ENCODE measurements at regions not wholly inside any gene's neighbourhood (a gene's known extent, or its start where the extent isn't known, plus 50 kb on each side); places are given as distances from the start of the nearest gene placed in this dataset.

GRCh38 chr13:80117515-80117914 is 223.4 kb downstream of the SPRY2 start (continued):
- TF ChIP-seq ZBTB33 (IDR thresholded peaks at IDR 0.05) = no peak
- TF ChIP-seq SP1 (IDR thresholded peaks at IDR 0.05) = no peak
- no peak for TF ChIP-seq NR2F2 (IDR thresholded peaks at IDR 0.05)
- TF ChIP-seq GABPA (IDR thresholded peaks at IDR 0.05 in 1 of 2, conservative IDR thresholded peaks at IDR 0.05 in 1 of 2) = no peak

GRCh38 chr13:80116107-80116506 is 224.8 kb downstream of the SPRY2 start:
- H3K9ac ChIP-seq (ENCODE audit: low read depth in 1 of 2, low read length in 2 of 2) = no peak overlapping the region
- WGBS = 94% methylated on average over 3 of the region's 3 CpGs
- no peak overlapping the region for H3K27ac ChIP-seq (ENCODE audit: low read depth in 1 of 2, low read length in 2 of 2)
- peaks cover 0 to 1% (median 0%) of the 10 kb centered on the region in 4 donors for H3K4me1 ChIP-seq (ENCODE audit: control insufficient read depth in 4 of 4, insufficient read depth in 4 of 4, low read length in 3 of 4)
- H3K27me3 ChIP-seq (ENCODE audit: control insufficient read depth in 4 of 4, insufficient read depth in 4 of 4, low read length in 3 of 4) = no peaks in the 10 kb centered on the region
- TF ChIP-seq RXRA (IDR thresholded peaks at IDR 0.05) (no peak), HNF4A (conservative IDR thresholded peaks at IDR 0.05) (no peak)
- no peak overlapping the region for H3K4me3 ChIP-seq (ENCODE audit: low read depth in 1 of 3, low read length in 3 of 3)
- no peak for DNase-seq (ENCODE audit: low spot score)
- no peaks in the 10 kb centered on the region for H3K9me3 ChIP-seq (ENCODE audit: control insufficient read depth in 4 of 4, low read length in 3 of 4)
- no peaks in the 10 kb centered on the region for H3K36me3 ChIP-seq (ENCODE audit: control insufficient read depth in 4 of 4, insufficient read depth in 3 of 4, low read depth in 1 of 4, low read length in 3 of 4)

- Histone ChIP-seq H3K27ac (ENCODE audit: low read depth in 1 of 2, low read length in 2 of 2) (no peak overlapping the region), H3K27me3 (ENCODE audit: control insufficient read depth in 4 of 4, insufficient read depth in 4 of 4, low read length in 3 of 4) (no peaks in the 10 kb centered on the region), H3K9ac (ENCODE audit: low read depth in 1 of 2, low read length in 2 of 2) (no peak overlapping the region), H3K36me3 (ENCODE audit: control insufficient read depth in 4 of 4, insufficient read depth in 3 of 4, low read depth in 1 of 4, low read length in 3 of 4) (no peaks in the 10 kb centered on the region), H3K9me3 (ENCODE audit: control insufficient read depth in 4 of 4, low read length in 3 of 4) (no peaks in the 10 kb centered on the region), H3K4me3 (ENCODE audit: low read depth in 1 of 3, low read length in 3 of 3) (no peak overlapping the region), H3K4me1 (ENCODE audit: control insufficient read depth in 4 of 4, insufficient read depth in 4 of 4, low read length in 3 of 4) (no peaks in the 10 kb centered on the region)
- no peak for DNase-seq (ENCODE audit: low spot score)
- TF ChIP-seq GABPA (IDR thresholded peaks at IDR 0.05 in 1 of 2, conservative IDR thresholded peaks at IDR 0.05 in 1 of 2) (no peak), TAF1 (conservative IDR thresholded peaks at IDR 0.05) (no peak), HNF4G (IDR thresholded peaks at IDR 0.05) (no peak), YY1 (IDR thresholded peaks at IDR 0.05) (no peak), JUND (IDR thresholded peaks at IDR 0.05) (no peak), RXRA (IDR thresholded peaks at IDR 0.05) (no peak), CTCF (IDR thresholded peaks at IDR 0.05; ENCODE audit: low read depth, low read length, missing input control) (no peak), SP1 (IDR thresholded peaks at IDR 0.05) (no peak), REST (IDR thresholded peaks at IDR 0.05) (no peak), HNF4A (conservative IDR thresholded peaks at IDR 0.05) (no peak), FOXA1 (IDR thresholded peaks at IDR 0.05) (no peak), EGR1 (IDR thresholded peaks at IDR 0.05; ENCODE audit: low read depth in 2 of 2) (no peak), NR2F2 (IDR thresholded peaks at IDR 0.05) (no peak), ATF3 (IDR thresholded peaks at IDR 0.05) (no peak), RAD21 (IDR thresholded peaks at IDR 0.05) (no peak)
- WGBS = 86% methylated on average over 1 of the region's 1 CpG
Measured at GRCh38 chr13:80115616-80116015, 225.3 kb downstream of the SPRY2 start.

Data from liver (tissue), 8 donors.